Mucosa of stomach (tissue), 1 donor: ENCODE measurements at regions not wholly inside any gene's neighbourhood (a gene's known extent, or its start where the extent isn't known, plus 50 kb on each side); places are given as distances from the start of the nearest gene placed in this dataset.
"Not testable (repeated sequence)": the region's sequence is repeated elsewhere in the genome, so short reads cannot be mapped to it uniquely, and the experiment has no call there.

Experiments
- H3K27me3 ChIP-seq: one replicate; pipeline ENCODE4 v1.7.0; 2013; ENCODE audit warnings: mild to moderate bottlenecking, low read length; ENCODE audit not compliant: control insufficient read depth, insufficient read depth
- H3K36me3 ChIP-seq: one replicate; pipeline ENCODE4 v1.7.0; 2013; ENCODE audit warnings: low read length; ENCODE audit not compliant: control insufficient read depth, insufficient read depth
- H3K4me1 ChIP-seq: one replicate; pipeline ENCODE4 v1.7.0; 2013; ENCODE audit warnings: mild to moderate bottlenecking, low read length; ENCODE audit not compliant: control insufficient read depth, insufficient read depth
- H3K4me3 ChIP-seq: one replicate; pipeline ENCODE4 v1.7.0; 2013; ENCODE audit warnings: low read length
- H3K9ac ChIP-seq: one replicate; pipeline ENCODE4 v1.7.0; 2013; ENCODE audit warnings: mild to moderate bottlenecking, low read length, moderate library complexity
- H3K9me3 ChIP-seq: one replicate; pipeline ENCODE4 v1.7.0; 2013; ENCODE audit warnings: mild to moderate bottlenecking, low read length, moderate library complexity; ENCODE audit not compliant: control insufficient read depth
- donor health status: Pancreatic carcinoma.

- no peaks in the 10 kb centered on the region for H3K36me3 ChIP-seq
- no peaks in the 10 kb centered on the region for H3K4me1 ChIP-seq
- H3K27me3 ChIP-seq = no peaks in the 10 kb centered on the region
- H3K4me3 ChIP-seq = no peak overlapping the region
- H3K9ac ChIP-seq = no peak overlapping the region
- no peaks in the 10 kb centered on the region for H3K9me3 ChIP-seq
Observed at GRCh38 chr10:9243941-9244411, 1189.5 kb downstream of the GATA3 start.

GRCh38 chr10:9244864-9245263, 1190.4 kb downstream of the GATA3 start:
- no peaks in the 10 kb centered on the region for H3K9me3 ChIP-seq
- H3K4me1 ChIP-seq = no peaks in the 10 kb centered on the region
- H3K9ac ChIP-seq = no peak overlapping the region
- H3K27me3 ChIP-seq = no peaks in the 10 kb centered on the region
- no peaks in the 10 kb centered on the region for H3K36me3 ChIP-seq
- H3K4me3 ChIP-seq = no peak overlapping the region

- Histone ChIP-seq H3K27me3 (no peaks in the 10 kb centered on the region), H3K9ac (no peak overlapping the region), H3K4me3 (no peak overlapping the region), H3K4me1 (no peaks in the 10 kb centered on the region), H3K9me3 (no peaks in the 10 kb centered on the region), H3K36me3 (no peaks in the 10 kb centered on the region)
Observed at GRCh38 chr10:9253121-9253520, 1198.6 kb downstream of the GATA3 start.

- no peaks in the 10 kb centered on the region for H3K27me3 ChIP-seq
- no peak overlapping the region for H3K4me3 ChIP-seq
- H3K9me3 ChIP-seq = no peaks in the 10 kb centered on the region
- H3K4me1 ChIP-seq = no peaks in the 10 kb centered on the region
- no peak overlapping the region for H3K9ac ChIP-seq
- no peaks in the 10 kb centered on the region for H3K36me3 ChIP-seq
Observed at GRCh38 chr10:9254353-9254752, 1199.9 kb downstream of the GATA3 start.

- no peaks in the 10 kb centered on the region for H3K36me3 ChIP-seq
- H3K27me3 ChIP-seq = no peaks in the 10 kb centered on the region
- H3K4me3 ChIP-seq = no peak overlapping the region
- no peaks in the 10 kb centered on the region for H3K4me1 ChIP-seq
- no peaks in the 10 kb centered on the region for H3K9me3 ChIP-seq
- H3K9ac ChIP-seq = no peak overlapping the region
Observed at GRCh38 chr10:9260690-9261089, 1206.2 kb downstream of the GATA3 start.

- Histone ChIP-seq H3K36me3 (no peaks in the 10 kb centered on the region), H3K4me3 (no peak overlapping the region), H3K9ac (no peak overlapping the region), H3K9me3 (no peaks in the 10 kb centered on the region), H3K4me1 (no peaks in the 10 kb centered on the region), H3K27me3 (no peaks in the 10 kb centered on the region)
Observed at GRCh38 chr10:9262770-9263169, 1208.3 kb downstream of the GATA3 start.

GRCh38 chr10:9268176-9268575, 1213.7 kb downstream of the GATA3 start:
- no peaks in the 10 kb centered on the region for H3K36me3 ChIP-seq
- H3K9ac ChIP-seq = no peak overlapping the region
- no peaks in the 10 kb centered on the region for H3K4me1 ChIP-seq
- no peaks in the 10 kb centered on the region for H3K27me3 ChIP-seq
- no peak overlapping the region for H3K4me3 ChIP-seq
- no peaks in the 10 kb centered on the region for H3K9me3 ChIP-seq

GRCh38 chr10:9273126-9273833, 1218.8 kb downstream of the GATA3 start:
- H3K4me1 ChIP-seq, H3K36me3 ChIP-seq, H3K27me3 ChIP-seq, H3K9ac ChIP-seq, H3K9me3 ChIP-seq, H3K4me3 ChIP-seq: not testable (repeated sequence)

GRCh38 chr10:9274206-9274755, 1219.8 kb downstream of the GATA3 start:
- no peaks in the 10 kb centered on the region for H3K9me3 ChIP-seq
- no peak overlapping the region for H3K9ac ChIP-seq
- H3K4me1 ChIP-seq = no peaks in the 10 kb centered on the region
- no peaks in the 10 kb centered on the region for H3K27me3 ChIP-seq
- no peak overlapping the region for H3K4me3 ChIP-seq
- H3K36me3 ChIP-seq = no peaks in the 10 kb centered on the region

- Histone ChIP-seq H3K4me3 (no peak overlapping the region), H3K27me3 (no peaks in the 10 kb centered on the region), H3K36me3 (no peaks in the 10 kb centered on the region), H3K4me1 (no peaks in the 10 kb centered on the region), H3K9me3 (no peaks in the 10 kb centered on the region), H3K9ac (no peak overlapping the region)
Observed at GRCh38 chr10:9275861-9276260, 1221.4 kb downstream of the GATA3 start.

- H3K4me3 ChIP-seq = no peak overlapping the region
- H3K9me3 ChIP-seq = no peaks in the 10 kb centered on the region
- no peaks in the 10 kb centered on the region for H3K4me1 ChIP-seq
- no peaks in the 10 kb centered on the region for H3K36me3 ChIP-seq
- no peak overlapping the region for H3K9ac ChIP-seq
- no peaks in the 10 kb centered on the region for H3K27me3 ChIP-seq
Observed at GRCh38 chr10:9285690-9286089, 1231.2 kb downstream of the GATA3 start.

- H3K36me3 ChIP-seq = no peaks in the 10 kb centered on the region
- no peaks in the 10 kb centered on the region for H3K27me3 ChIP-seq
- H3K4me1 ChIP-seq = no peaks in the 10 kb centered on the region
- no peak overlapping the region for H3K9ac ChIP-seq
- no peak overlapping the region for H3K4me3 ChIP-seq
- no peaks in the 10 kb centered on the region for H3K9me3 ChIP-seq
Observed at GRCh38 chr10:9289811-9290210, 1235.3 kb downstream of the GATA3 start.
